ENCODE measurements at regions not wholly inside any gene's neighbourhood (a gene's known extent, or its start where the extent isn't known, plus 50 kb on each side); places are given as distances from the start of the nearest gene placed in this dataset.
"Not testable (repeated sequence)": the region's sequence is repeated elsewhere in the genome, so short reads cannot be mapped to it uniquely, and the experiment has no call there.

GRCh38 chr6:48957781-48958180 lies 505.3 kb downstream of the MMUT start:
- CTCF ChIA-PET, result no interaction called here
- H3K27ac ChIP-seq (ENCODE audit: low read length), result no peak overlapping the region
- no peaks in the 10 kb centered on the region for H3K79me2 ChIP-seq (ENCODE audit: low read length)
- no peaks in the 10 kb centered on the region for H4K20me1 ChIP-seq (ENCODE audit: low read length)
- intact Hi-C loops (cut with micrococcal nuclease), result no loop called here
- no peak overlapping the region for H2AFZ ChIP-seq (ENCODE audit: low read length)
- no peaks in the 10 kb centered on the region for H3K36me3 ChIP-seq (ENCODE audit: low read depth, low read length)
- no TSS peak for BruUV-seq (replicated peaks)
- ATAC-seq (no peak), DNase-seq (no peak)
- H3K4me1 ChIP-seq (ENCODE audit: insufficient read depth, low read length), result no peaks in the 10 kb centered on the region
- H3K27me3 ChIP-seq (ENCODE audit: low read length), result no peaks in the 10 kb centered on the region
- H3K4me2 ChIP-seq (ENCODE audit: low read length), result no peak overlapping the region
- no peaks in the 10 kb centered on the region for H3F3A ChIP-seq (ENCODE audit: low read length, unreplicated experiment)
- no peaks in the 10 kb centered on the region for H3K9me2 ChIP-seq (replicated peaks; ENCODE audit: low read length)
- no peaks in the 10 kb centered on the region for H3K9me3 ChIP-seq (ENCODE audit: low read length)
- no peak for TF ChIP-seq EZH2phosphoT487 (IDR thresholded peaks at IDR 0.05; ENCODE audit: borderline replicate concordance, low read length)
- TF ChIP-seq CTCF (conservative IDR thresholded peaks at IDR 0.05; ENCODE audit: low read depth, low read length), result no peak
- TF ChIP-seq EZH2 (IDR thresholded peaks at IDR 0.05; ENCODE audit: low read length, unreplicated experiment), result no peak
- no peak overlapping the region for H3K4me3 ChIP-seq (ENCODE audit: low read length)
- H3K9ac ChIP-seq (ENCODE audit: low read length), result no peak overlapping the region
- POLR2A ChIA-PET (ENCODE audit: unreplicated experiment), result no interaction called here

GRCh38 chr6:48951917-48952316 lies 511.1 kb downstream of the MMUT start:
- TF ChIP-seq CTCF (conservative IDR thresholded peaks at IDR 0.05; ENCODE audit: low read depth, low read length) (no peak), EZH2phosphoT487 (IDR thresholded peaks at IDR 0.05; ENCODE audit: borderline replicate concordance, low read length) (no peak), EZH2 (IDR thresholded peaks at IDR 0.05; ENCODE audit: low read length, unreplicated experiment) (no peak)
- no TSS peak for BruUV-seq (replicated peaks)
- H3F3A ChIP-seq (ENCODE audit: low read length, unreplicated experiment), result no peaks in the 10 kb centered on the region
- H3K79me2 ChIP-seq (ENCODE audit: low read length), result no peaks in the 10 kb centered on the region
- DNase-seq (no peak), ATAC-seq (no peak)
- no peak overlapping the region for H2AFZ ChIP-seq (ENCODE audit: low read length)
- no peak overlapping the region for H3K27ac ChIP-seq (ENCODE audit: low read length)
- POLR2A ChIA-PET (ENCODE audit: unreplicated experiment), result no interaction called here
- no peaks in the 10 kb centered on the region for H3K4me1 ChIP-seq (ENCODE audit: insufficient read depth, low read length)
- no peak overlapping the region for H3K4me2 ChIP-seq (ENCODE audit: low read length)
- no peaks in the 10 kb centered on the region for H3K36me3 ChIP-seq (ENCODE audit: low read depth, low read length)
- H3K9me3 ChIP-seq (ENCODE audit: low read length), result no peaks in the 10 kb centered on the region
- no peaks in the 10 kb centered on the region for H3K27me3 ChIP-seq (ENCODE audit: low read length)
- no peak overlapping the region for H3K9ac ChIP-seq (ENCODE audit: low read length)
- H3K4me3 ChIP-seq (ENCODE audit: low read length), result no peak overlapping the region
- no peaks in the 10 kb centered on the region for H3K9me2 ChIP-seq (replicated peaks; ENCODE audit: low read length)
- intact Hi-C loops (cut with micrococcal nuclease), result no loop called here
- no peaks in the 10 kb centered on the region for H4K20me1 ChIP-seq (ENCODE audit: low read length)
- CTCF ChIA-PET, result no interaction called here

GRCh38 chr6:48944276-48944675 lies 518.8 kb downstream of the MMUT start:
- ATAC-seq; H4K20me1 ChIP-seq (ENCODE audit: low read length); CTCF ChIA-PET; H2AFZ ChIP-seq (ENCODE audit: low read length); H3K4me2 ChIP-seq (ENCODE audit: low read length); intact Hi-C loops (cut with micrococcal nuclease); BruUV-seq (replicated peaks); H3K9me2 ChIP-seq (replicated peaks; ENCODE audit: low read length); H3K4me1 ChIP-seq (ENCODE audit: insufficient read depth, low read length); H3K79me2 ChIP-seq (ENCODE audit: low read length); H3K27me3 ChIP-seq (ENCODE audit: low read length); H3K9ac ChIP-seq (ENCODE audit: low read length); H3K27ac ChIP-seq (ENCODE audit: low read length); H3K36me3 ChIP-seq (ENCODE audit: low read depth, low read length); H3K9me3 ChIP-seq (ENCODE audit: low read length); H3F3A ChIP-seq (ENCODE audit: low read length, unreplicated experiment); H3K4me3 ChIP-seq (ENCODE audit: low read length); POLR2A ChIA-PET (ENCODE audit: unreplicated experiment); DNase-seq: not testable (repeated sequence)

Measured in PC-3 (cell line).